ENCODE measurements at regions not wholly inside any gene's neighbourhood (a gene's known extent, or its start where the extent isn't known, plus 50 kb on each side); places are given as distances from the start of the nearest gene placed in this dataset.

DNA sequence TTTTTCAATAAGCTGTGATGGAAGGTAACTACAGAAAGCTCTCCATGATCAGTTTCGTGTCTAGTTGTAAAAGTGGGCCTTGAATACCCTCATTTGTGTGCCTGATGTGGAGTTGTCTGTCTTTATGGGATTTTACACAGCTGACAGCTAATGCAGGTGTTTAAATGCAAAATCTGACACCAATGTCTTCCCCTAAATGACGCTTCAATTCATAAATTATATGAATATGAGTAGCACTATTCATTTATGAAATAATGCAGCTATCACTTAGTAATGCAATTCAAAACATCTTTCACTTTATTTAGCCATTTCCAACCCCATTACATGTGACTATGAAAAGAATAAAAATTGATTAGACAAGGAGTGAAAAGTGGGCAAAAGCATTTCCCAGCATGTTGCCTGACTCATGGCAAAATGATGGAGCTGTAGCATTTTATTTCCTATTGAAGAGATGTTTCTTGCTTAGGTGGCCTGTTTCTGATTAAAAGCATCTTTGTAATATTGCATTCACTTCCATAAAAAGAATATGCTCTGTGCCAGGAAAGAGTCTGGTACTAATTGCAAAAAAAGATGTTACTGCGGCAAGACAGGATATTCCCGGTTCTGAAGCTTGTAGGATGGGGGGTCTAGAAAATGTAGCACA, 116.7 kb upstream of the HAPLN1 start:
- TF ChIP-seq GATA3 (IDR thresholded peaks at IDR 0.05; ENCODE audit: low read depth, low read length) (no peak), GATA2 (IDR thresholded peaks at IDR 0.05; ENCODE audit: low read depth, low read length) (no peak)

DNA sequence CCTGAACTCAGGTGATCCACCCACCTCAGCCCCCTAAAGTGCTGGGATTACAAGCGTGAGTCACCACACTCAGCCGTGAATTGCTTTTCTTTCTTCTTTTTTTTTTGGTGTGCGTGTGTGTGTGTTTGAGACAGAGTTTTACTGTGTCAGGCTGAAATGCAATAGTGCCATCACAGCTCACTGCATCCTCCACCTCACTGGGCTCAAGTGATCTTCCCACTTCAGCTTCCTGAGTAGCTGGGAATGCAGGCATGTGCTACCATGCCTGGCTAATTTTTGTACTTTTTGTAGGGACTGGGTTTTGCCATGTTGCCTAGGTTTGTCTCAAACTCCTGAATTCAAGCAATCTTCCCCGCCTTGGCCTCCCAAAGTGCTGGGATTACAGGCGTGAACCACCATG, 113.7 kb upstream of the HAPLN1 start:
- TF ChIP-seq GATA2 (IDR thresholded peaks at IDR 0.05; ENCODE audit: low read depth, low read length), result no peak
- TF ChIP-seq GATA3 (IDR thresholded peaks at IDR 0.05; ENCODE audit: low read depth, low read length), result no peak

DNA sequence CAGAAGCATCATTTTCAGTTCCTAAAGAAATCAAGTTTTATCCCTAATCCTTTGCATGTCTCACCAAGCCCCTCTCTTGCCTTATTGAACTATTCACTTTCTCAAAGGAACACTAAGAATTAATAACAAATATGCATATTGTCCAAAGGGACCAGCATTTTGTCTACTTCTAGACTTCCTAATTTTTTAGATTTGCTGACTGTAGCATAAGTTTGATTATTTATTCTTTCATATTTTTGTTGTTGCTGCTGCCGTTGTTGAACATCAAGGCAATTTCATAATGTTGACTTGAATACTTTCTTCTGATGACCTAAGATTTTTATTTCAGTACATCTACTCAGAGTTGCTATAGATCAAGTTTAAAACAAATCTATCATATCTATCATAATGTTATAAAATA, 111.2 kb upstream of the HAPLN1 start:
- no peak for TF ChIP-seq GATA2 (IDR thresholded peaks at IDR 0.05; ENCODE audit: low read depth, low read length)
- TF ChIP-seq GATA3 (IDR thresholded peaks at IDR 0.05; ENCODE audit: low read depth, low read length), result no peak

DNA sequence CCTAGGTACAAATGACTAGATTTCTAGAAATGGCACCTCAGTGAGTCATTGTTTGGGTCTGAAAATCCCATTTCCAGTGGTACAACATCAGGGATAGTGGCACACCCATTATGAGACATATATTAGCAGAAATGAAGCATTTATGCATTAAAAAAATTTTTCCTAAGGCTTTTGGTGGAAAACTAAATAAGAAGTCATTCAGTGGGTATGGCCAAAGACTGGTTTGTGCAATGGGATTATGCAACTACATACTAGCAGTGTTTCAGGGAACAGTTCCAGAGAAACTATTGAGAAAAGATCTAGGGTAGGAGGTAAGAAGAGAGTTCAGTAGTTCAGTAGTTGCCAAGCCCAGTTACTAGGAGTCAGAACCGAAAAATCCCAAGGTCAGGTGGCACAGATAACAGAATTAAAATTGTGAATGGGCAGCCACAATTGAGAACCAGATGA, 106.5 kb upstream of the HAPLN1 start:
- TF ChIP-seq GATA3 (IDR thresholded peaks at IDR 0.05; ENCODE audit: low read depth, low read length), result no peak

DNA sequence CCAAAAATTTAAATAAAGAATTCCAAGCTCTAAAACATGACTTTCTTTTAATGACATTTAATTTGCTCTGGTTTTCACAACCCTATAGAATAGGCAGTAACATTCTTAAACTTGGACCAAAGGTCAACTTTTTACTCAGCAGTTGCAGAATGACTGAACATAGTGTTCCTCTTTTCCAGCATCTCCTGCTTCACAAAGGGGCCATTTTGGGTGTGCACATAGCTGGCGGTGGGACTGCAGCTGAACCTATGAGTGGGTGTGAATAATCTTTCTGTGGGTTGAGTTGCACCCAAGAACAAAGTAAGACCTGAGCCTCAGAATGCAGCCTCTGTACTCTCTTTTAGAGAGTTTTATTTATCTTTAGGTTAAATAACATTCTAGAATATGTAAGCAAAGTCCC, 96.9 kb upstream of the HAPLN1 start:
- no peak for TF ChIP-seq GATA3 (IDR thresholded peaks at IDR 0.05; ENCODE audit: low read depth, low read length)
- TF ChIP-seq GATA2 (IDR thresholded peaks at IDR 0.05; ENCODE audit: low read depth, low read length), result no peak

DNA sequence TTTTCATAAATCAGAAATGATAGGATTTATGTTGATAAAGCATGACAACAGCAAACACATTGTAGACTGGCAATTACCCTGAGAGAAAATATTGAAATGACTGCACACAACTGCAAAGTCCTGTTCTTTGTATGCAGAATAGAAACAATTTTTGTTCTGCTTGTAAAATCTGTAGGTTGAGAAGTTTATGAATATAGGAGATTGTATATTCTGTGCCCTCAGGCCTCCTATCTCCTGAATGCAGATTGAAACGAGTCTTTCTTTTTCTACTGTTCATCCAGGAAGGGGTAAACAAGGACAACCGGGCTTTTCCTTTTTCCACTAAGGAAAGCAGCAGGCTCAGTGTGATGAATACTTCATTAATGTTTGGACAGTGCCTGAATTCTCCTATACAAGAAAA, 95.0 kb upstream of the HAPLN1 start:
- no peak for TF ChIP-seq GATA2 (IDR thresholded peaks at IDR 0.05; ENCODE audit: low read depth, low read length)
- no peak for TF ChIP-seq GATA3 (IDR thresholded peaks at IDR 0.05; ENCODE audit: low read depth, low read length)

DNA sequence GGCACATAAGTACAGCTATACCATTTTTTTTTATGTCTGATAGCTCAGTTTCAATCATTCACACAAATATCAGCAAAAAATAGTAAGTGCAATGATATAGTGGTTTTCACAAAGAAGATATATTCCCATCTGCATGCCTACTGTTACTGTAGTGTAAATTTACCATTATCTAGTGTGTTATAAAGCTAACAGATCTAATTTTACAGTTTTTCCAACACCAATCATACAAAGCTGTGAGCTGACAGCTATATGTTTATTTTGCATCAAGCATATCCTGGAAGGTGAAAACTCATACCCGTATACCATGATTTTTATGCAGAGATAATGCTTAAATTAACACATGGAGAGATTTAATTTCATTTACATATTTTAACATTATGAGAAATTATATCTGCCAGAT, 89.9 kb upstream of the HAPLN1 start:
- TF ChIP-seq GATA3 (IDR thresholded peaks at IDR 0.05; ENCODE audit: low read depth, low read length), result no peak

DNA sequence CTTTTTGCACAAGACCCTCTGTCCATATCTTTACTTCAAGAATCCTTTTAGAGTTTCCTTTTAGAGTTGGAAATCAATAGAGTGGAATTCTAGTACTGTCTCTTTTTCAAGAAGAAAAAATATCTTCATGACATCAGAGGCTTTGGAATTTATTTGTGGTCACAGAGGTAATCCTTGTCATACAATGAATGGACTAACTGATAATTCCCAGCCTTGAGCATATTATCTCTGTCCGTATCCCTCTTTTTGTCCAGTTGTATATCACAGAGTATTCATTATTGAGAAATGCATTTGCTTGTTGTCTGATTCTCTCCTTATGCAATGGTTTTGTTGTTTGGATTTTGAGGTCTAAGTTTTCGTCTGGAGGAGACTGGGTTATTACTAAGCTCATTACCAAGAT, 82.0 kb upstream of the HAPLN1 start:
- no peak for TF ChIP-seq GATA2 (IDR thresholded peaks at IDR 0.05; ENCODE audit: low read depth, low read length)
- TF ChIP-seq GATA3 (IDR thresholded peaks at IDR 0.05; ENCODE audit: low read depth, low read length), result no peak

DNA sequence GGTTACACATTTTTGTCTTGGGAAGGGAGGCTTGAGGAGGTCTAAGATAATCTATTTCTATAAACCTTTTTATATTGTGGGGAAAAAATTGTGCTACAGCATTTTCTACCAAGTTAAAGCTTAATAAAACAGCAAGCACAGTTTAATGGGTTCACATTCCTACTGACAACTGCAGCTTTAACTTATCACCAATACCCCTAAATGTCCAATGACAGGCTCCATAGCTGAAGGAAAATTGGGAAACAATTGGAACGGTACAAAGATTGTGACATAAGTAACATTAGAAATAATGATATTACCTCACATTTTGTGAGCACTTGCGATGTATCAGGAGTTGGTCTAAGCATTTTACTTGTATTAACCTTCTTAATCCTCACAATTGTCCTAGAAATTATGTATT, 79.5 kb upstream of the HAPLN1 start:
- TF ChIP-seq GATA2 (IDR thresholded peaks at IDR 0.05; ENCODE audit: low read depth, low read length), result no peak
- no peak for TF ChIP-seq GATA3 (IDR thresholded peaks at IDR 0.05; ENCODE audit: low read depth, low read length)

DNA sequence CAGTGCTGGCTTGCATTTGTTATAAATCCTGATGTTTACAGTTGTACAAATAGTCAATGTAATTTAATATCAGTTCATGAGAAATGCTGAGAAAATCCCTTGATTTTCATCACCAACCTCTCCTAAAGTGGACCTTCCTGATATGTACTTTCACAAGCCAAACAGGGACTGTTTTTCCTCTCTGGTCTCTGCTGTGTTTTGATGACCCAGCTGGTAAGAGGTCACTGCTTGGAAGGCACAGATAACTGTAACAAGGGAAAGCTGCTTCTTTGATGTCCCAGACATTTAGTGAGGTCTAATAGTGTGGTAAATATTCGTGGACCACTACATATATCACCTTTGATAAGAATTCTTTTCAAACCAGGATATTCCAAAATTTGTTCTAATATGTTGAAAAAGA, 68.7 kb upstream of the HAPLN1 start:
- no peak for TF ChIP-seq GATA2 (IDR thresholded peaks at IDR 0.05; ENCODE audit: low read depth, low read length)
- no peak for TF ChIP-seq GATA3 (IDR thresholded peaks at IDR 0.05; ENCODE audit: low read depth, low read length)

DNA sequence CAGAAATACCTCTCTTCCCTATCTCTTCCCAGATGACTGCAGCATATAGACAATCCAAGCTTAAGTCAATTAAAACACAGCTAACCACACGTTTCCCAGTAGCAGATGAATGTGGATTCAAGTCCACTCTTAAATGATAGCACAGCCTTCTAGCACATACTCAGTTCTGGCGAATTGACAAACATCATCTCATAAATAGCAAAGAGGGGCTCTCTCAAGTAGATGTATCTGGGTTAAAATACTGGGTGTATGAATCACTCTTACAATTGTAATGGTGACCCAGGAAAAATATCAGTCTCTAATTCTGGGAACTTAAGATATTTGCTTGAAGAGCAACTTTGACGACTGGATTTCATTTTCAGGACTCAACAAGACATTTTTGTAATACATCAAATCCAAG, 67.0 kb upstream of the HAPLN1 start:
- no peak for TF ChIP-seq GATA2 (IDR thresholded peaks at IDR 0.05; ENCODE audit: low read depth, low read length)

DNA sequence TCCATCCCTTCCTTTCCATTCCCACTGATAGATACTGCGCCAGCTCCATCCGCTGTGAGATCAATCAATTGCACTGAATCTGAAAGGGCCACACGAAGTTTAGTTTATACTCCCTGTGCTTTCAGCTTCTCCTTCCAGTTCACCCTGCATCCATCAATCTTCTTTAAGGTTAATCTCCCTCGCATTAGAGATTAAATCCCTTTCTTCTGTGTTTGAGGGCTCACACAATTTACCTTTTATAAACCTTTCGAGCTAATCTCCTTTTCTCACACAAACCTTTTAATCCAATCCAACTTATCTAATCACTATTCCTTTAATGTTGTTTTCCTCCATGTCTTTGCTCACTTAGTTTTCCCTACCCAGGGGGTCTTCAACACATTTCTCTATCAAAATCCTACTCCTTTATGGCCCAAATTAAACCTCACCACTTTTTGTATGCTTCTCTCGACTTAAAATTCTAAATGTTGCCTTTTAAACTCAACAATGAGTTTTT, 64.6 kb upstream of the HAPLN1 start:
- no peak for TF ChIP-seq GATA2 (IDR thresholded peaks at IDR 0.05; ENCODE audit: low read depth, low read length)
- no peak for TF ChIP-seq GATA3 (IDR thresholded peaks at IDR 0.05; ENCODE audit: low read depth, low read length)

DNA sequence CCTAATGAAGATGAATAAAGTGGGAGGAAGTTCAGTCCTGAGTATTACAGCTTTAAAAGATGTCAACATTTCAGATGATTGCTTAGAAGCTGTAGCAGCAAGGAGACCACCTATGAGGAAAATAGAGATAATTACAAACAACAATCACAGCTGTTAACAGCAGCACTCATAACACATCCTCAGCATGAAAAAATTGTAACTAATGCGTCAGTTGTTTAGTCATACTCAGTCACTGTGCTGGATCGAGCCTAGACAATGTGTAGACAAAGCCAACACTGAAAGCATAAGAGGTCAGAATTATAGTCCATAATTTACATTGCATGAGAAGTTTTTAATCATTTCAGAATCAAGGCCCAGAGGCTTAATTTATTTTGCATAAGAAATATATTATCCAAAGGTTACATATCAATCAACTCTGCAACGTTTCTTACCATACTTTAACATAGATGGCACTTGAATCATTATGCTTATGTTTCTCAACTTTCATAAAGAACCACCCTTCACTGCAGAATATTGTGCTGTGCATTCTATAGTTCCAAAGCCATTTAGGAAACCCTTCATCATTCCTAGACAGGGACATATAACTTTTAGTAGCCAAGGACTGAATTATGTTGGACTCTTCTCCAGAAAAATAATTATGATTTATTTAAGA, 60.2 kb upstream of the HAPLN1 start:
- TF ChIP-seq GATA2 (IDR thresholded peaks at IDR 0.05; ENCODE audit: low read depth, low read length) (no peak), GATA3 (IDR thresholded peaks at IDR 0.05; ENCODE audit: low read depth, low read length) (no peak)

DNA sequence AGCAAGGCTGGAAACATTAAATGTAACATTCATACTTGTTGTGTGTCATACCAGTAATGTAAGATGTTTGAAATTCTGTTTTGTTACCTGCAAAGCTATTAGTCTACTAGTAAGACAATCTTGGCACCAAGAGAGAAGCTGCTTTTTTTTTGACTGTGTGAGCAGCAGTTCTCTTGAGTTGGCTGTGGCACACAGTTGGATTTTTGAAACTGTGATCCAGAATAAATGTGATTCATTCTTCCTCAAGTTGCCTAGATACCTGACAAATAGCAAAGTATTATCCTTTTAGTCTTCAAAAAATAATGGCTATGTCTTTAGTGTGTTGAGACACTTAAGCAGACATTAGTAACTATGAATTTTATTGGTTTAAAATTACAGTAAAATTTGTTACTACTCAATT, 57.2 kb upstream of the HAPLN1 start:
- TF ChIP-seq GATA2 (IDR thresholded peaks at IDR 0.05; ENCODE audit: low read depth, low read length) (no peak), GATA3 (IDR thresholded peaks at IDR 0.05; ENCODE audit: low read depth, low read length) (no peak)

DNA sequence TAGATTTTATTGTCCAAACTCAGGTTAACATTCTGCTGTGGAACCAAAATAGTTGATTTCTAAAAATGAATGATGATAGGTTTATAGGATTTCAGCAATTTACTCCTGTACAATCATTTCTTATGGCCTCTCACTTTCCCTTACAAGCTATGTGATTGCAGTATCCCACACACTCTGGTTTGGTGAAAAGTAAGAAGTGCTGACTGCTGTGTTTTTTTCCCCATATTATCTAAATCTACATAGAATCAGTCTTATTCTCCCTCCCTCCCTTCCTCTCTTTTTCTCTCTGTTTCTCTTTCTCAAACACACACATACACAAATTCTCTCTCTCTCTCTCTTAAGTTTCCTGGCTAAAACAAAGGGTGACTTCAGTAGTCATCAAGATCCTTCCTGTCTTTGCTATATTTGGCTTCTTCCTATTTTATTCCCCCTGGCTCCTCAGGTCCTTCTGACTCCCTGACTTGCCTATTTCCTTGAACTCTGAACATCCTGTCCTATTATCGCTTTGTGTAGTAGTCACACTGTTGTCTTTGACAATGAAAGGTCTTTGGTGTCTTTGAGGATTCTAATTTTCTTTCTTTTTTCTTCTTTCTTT, 55.9 kb upstream of the HAPLN1 start:
- no peak for TF ChIP-seq GATA2 (IDR thresholded peaks at IDR 0.05; ENCODE audit: low read depth, low read length)
- TF ChIP-seq GATA3 (IDR thresholded peaks at IDR 0.05; ENCODE audit: low read depth, low read length), result no peak
